Stromal cell of bone marrow (primary cell): ENCODE measurements at regions not wholly inside any gene's neighbourhood (a gene's known extent, or its start where the extent isn't known, plus 50 kb on each side); places are given as distances from the start of the nearest gene placed in this dataset.

Experiments
- DNase-seq: peaks from one replicate; pipeline ENCODE4 v3.0.0-alpha.2; 2012; ENCODE audit warnings: low read depth

GRCh38 chr13:34116651-34117050 lies 298.7 kb downstream of the RFC3 start:
- DNase-seq = no peak

- DNase-seq = no peak
Observed at GRCh38 chr13:34124666-34125306, 306.8 kb downstream of the RFC3 start.

- DNase-seq = no peak
Observed at GRCh38 chr13:34127523-34127922, 309.6 kb downstream of the RFC3 start.

- no peak for DNase-seq
Observed at GRCh38 chr13:34128661-34129060, 310.7 kb downstream of the RFC3 start.

GRCh38 chr13:34129436-34129835 lies 311.5 kb downstream of the RFC3 start:
- DNase-seq = no peak

- no peak for DNase-seq
Observed at GRCh38 chr13:34137200-34137599, 319.3 kb downstream of the RFC3 start.

- DNase-seq = no peak
Observed at GRCh38 chr13:34139660-34140227, 321.8 kb downstream of the RFC3 start.

- DNase-seq = no peak
Observed at GRCh38 chr13:34143637-34144036, 325.7 kb downstream of the RFC3 start.

GRCh38 chr13:34144142-34144541 lies 326.2 kb downstream of the RFC3 start:
- no peak for DNase-seq

- DNase-seq = no peak
Observed at GRCh38 chr13:34145061-34145460, 327.1 kb downstream of the RFC3 start.

GRCh38 chr13:34148359-34148758 lies 330.4 kb downstream of the RFC3 start:
- DNase-seq = no peak

- DNase-seq = no peak
Observed at GRCh38 chr13:34151885-34152284, 333.9 kb downstream of the RFC3 start.

GRCh38 chr13:34152409-34152808 lies 334.5 kb downstream of the RFC3 start:
- DNase-seq = no peak

GRCh38 chr13:34152996-34153395 lies 335.0 kb downstream of the RFC3 start:
- DNase-seq = no peak

- DNase-seq = no peak
Observed at GRCh38 chr13:34153428-34154180, 335.7 kb downstream of the RFC3 start.

GRCh38 chr13:34155931-34156607 lies 338.1 kb downstream of the RFC3 start:
- no peak for DNase-seq

GRCh38 chr13:34156841-34157365 lies 339.0 kb downstream of the RFC3 start:
- DNase-seq = peak; percentile 81

- DNase-seq = no peak
Observed at GRCh38 chr13:34159946-34160345, 342.0 kb downstream of the RFC3 start.

GRCh38 chr13:34161931-34162543 lies 344.1 kb downstream of the RFC3 start:
- DNase-seq = peak; percentile 71

GRCh38 chr13:34162544-34162933 lies 344.6 kb downstream of the RFC3 start:
- no peak for DNase-seq

GRCh38 chr13:34164582-34164981 lies 346.6 kb downstream of the RFC3 start:
- no peak for DNase-seq

- DNase-seq = no peak
Observed at GRCh38 chr13:34165158-34165557, 347.2 kb downstream of the RFC3 start.
